ENCODE measurements at regions not wholly inside any gene's neighbourhood (a gene's known extent, or its start where the extent isn't known, plus 50 kb on each side); places are given as distances from the start of the nearest gene placed in this dataset.
"Not testable (repeated sequence)": the region's sequence is repeated elsewhere in the genome, so short reads cannot be mapped to it uniquely, and the experiment has no call there.

GRCh38 chr3:34013818-34014570 is 215.6 kb downstream of the PDCD6IP start:
- no peak for DNase-seq

DNA sequence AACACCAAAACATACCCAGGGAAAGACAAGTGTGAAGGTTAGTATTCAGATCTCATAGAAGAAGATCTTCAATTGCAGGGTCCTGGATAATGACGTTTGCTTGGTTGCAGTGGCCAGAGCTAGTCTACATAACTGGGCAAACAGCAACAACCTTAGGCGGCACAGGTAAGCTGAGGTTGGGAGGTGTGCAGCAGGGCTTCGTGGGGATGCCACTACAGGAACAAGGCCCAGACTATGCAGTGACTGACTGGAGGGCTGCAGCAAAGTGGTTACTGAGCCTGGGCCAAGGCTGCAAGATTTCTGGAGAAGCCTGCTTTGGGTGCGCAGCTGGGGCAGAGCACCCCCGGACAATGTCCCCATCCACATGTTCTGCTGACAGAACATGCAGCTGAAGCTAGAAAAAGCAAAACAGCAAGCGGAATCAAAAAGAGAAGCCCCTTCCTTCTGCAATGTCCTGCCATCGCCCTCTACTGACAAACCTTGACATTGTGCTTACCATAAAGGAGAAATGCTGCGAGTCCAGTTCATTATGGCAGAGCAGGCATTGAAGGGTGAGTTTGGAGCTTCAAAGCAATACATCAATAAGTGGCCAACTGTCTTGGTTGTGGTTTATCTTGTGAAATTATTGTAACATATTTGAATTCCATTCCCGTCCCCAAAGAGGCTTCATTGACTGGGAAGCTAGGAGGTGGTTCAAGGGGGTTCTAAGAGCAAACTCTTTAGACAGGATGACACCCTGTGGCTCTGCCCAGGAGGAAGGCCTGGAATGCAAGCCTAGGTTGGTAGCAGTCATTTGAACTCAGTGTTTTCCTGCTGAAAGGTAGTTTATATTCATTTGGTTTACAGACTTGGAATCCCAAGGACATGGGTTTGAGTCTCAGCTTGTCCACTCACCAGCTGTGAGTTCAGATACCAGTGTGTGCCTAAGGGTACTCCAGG is 217.0 kb downstream of the PDCD6IP start:
- no peak for DNase-seq

- DNase-seq: peak; percentile 44
These were observed 218.6 kb downstream of the PDCD6IP start for GRCh38 chr3:34016925-34017587.

GRCh38 chr3:34017757-34018156 is 219.3 kb downstream of the PDCD6IP start:
- DNase-seq: no peak

DNA sequence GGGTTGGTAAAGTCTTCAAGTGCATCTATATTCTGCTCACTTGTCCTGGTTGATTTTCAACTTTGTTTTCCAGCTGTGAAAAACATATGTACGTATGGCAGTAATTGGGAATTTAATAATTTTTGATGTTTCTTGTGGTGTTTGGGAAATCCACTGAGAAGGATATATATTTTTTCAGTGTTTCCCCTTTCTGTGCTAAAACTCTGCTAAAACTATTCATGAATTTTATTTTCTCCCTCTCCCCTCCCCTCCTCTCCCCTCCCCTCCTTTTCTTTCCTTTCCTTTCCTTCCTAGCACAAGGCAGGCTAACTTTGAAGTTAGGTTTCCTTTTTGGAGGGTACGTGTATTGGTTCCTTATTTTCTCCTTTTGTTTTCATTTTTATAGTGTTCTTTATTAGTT is 220.7 kb downstream of the PDCD6IP start:
- no peak for DNase-seq

DNA sequence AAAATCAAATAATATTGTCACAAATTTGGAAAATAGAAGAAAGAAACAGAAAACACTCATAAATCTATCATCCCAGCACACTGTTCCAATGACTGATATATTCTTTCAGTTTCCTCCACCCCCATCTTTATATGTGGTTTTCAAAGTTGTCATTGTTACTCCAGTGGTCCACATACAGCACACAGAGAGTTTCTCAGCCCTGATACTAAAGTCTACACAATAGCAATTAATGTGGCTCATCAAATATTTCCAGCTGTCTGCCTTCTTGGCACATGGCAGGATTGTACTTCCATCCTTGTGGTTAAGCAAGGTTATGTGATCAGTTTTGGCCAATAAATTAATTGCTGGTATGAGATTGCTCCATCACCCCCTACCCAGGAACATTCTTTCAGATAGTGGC is 221.7 kb downstream of the PDCD6IP start:
- DNase-seq: no peak

- no peak for DNase-seq
These were observed 222.6 kb downstream of the PDCD6IP start for GRCh38 chr3:34020726-34021680.

DNA sequence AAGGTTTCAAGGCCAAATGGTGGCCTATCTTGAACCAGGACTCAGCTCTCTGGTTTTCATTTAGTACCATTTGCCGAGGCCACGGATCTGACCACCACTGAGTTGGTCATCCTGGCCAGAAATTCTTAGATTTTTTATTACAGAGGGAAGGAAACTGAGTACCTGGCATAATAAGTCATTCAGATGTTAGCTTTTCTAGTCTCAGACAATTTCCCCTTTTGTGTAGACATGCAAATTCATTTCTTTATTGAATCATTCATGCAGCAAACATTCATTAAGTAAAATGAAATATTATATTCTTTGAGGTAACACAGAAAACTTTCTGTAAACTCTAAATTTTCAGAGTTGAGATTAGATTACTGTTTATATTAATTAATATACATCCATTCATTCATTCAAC is 223.7 kb downstream of the PDCD6IP start:
- DNase-seq: no peak

DNA sequence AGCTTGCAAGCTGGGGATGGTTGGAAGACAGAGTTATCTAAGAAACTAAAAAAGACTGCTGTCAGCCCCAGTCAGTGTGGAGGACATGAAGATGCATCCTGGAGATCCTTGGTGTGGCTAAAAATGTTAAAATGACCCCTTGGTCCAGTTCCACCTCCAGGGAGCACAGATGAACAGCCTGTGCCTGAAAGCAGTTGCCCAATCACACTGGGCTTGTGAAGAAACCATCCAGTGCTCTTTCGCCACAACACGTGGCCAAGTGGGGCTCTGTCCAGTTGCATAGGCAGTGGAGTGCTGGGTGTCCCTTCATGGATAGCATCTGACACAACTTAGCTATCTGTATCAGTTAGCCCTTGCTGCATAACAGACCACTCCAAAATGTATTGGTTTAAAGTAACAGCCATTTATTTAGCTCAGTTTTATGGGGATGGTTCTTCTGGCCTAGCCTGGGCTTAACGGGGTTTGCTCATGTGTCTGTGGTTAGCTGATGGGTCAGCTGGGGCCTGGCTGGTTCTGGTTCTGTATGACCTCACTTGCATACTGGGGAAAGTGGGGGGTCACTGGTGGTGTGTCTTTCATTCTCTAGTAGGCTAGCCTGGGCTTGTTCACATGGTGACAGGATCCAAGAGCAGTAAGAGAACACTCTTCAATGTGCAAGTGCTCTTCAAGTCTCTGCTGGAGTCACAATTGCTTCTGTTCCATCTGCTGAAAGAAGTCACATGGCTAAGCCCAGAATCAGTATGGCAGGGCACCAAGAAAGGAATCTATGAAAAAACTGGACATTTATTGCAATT is 226.2 kb downstream of the PDCD6IP start:
- no peak for DNase-seq

- no peak for DNase-seq
These were observed 235.4 kb downstream of the PDCD6IP start for GRCh38 chr3:34033839-34034238.

DNA sequence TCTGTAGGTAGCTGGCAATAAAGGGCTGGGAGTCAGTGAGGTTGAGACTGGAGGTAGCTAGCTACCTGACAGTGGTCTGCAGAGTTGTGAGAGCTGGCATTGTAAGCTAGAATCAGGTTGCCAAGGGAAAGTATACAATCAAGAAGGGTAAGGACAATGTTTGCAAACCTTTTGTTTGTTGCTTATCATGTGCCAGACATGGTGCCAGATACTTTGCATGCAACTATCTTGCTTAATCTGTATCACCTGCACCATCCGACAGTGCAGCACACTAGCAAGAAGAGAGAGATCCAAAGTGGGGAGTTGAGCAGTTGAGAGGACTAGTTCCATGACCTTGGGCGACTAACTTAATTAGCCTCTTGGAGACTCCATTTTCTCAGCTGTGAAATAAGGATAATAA is 236.4 kb downstream of the PDCD6IP start:
- no peak for DNase-seq

GRCh38 chr3:34035775-34036174 is 237.3 kb downstream of the PDCD6IP start:
- no peak for DNase-seq

DNA sequence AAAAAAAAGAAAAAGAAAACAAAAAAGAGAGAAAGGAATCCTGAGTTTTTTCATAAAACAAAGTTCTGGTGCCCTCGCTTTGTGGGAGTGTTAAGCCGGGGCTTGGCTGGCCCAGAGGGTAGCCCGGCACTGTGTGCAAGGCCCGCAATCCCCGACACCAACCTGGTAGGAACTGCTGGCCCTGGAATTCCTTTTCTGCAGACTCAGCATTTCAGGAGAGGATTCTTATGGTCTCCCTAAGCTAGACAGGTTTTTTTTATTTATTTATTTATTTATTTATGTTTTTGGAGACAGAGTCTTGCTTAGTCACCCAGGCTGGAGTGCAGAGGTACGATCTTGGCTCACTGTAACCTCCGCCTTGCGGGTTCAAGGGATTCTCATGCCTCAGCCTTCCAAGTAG is 238.8 kb downstream of the PDCD6IP start:
- DNase-seq: no peak

- DNase-seq: no peak
These were observed 239.7 kb downstream of the PDCD6IP start for GRCh38 chr3:34038131-34038530.

GRCh38 chr3:34046154-34046553 is 247.7 kb downstream of the PDCD6IP start:
- no peak for DNase-seq

- DNase-seq: no peak
These were observed 255.2 kb downstream of the PDCD6IP start for GRCh38 chr3:34053626-34054025.

DNA sequence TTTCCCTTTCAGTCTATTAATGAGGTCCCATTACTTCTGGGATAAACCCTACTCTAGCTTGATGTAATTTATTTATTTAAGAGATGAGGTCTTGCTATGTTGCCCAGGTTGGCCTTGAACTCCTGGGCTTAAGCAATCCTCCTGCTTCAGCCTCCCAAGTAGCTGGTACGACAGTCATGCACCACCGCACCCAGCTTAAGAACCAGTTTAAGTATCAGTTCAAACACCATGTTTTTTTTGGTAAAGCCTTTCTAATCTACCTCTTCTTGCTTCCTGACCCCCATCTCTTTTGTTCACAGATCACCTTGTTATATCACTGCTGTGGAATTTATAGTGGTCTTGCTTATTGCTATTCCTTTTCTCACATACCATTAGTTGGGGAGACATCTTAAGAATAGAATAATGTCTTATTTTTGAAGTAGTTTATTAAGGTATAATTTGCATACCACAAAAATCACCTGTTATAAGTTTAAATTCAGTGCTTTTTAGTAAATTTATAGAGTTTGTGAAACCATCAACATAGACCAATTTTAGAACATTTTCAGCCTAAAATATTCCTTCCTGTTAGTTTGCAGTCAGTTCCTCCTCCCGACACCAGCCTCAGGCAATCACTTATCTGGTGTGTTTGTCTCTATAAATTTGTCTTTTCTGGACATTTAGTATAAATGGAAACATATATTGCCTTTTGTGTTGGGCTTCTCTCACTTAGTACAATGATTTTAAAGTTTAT is 257.9 kb downstream of the PDCD6IP start:
- DNase-seq: no peak

DNA sequence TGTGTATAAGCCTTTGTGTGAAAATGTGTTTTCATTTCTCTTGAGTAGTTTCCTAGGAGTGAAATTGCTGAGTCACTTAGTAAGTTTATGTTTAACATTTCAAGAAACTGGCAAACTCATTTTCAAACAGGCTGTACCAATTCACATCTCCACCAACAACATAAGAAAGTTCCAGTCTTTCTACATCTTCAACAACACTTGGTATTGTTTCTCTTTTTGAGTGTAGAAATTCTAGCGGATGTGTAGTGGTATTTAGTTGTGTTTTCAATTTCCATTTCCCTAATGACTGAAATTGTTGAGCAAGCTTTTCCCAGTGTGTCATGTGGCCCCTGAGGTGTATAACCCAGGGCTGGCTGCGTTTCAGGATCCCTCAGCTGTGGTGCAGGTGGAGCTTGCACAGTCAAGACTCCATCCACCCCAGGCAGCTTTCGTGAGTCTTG is 258.5 kb downstream of the PDCD6IP start:
- DNase-seq: no peak

- DNase-seq: not testable (repeated sequence)
These were observed 262.6 kb downstream of the PDCD6IP start for GRCh38 chr3:34060995-34061394.

GRCh38 chr3:34065901-34066300 is 267.5 kb downstream of the PDCD6IP start:
- DNase-seq: no peak

GRCh38 chr3:34066328-34066727 is 267.9 kb downstream of the PDCD6IP start:
- no peak for DNase-seq
